LNCAP (cell line): ENCODE measurements at regions not wholly inside any gene's neighbourhood (a gene's known extent, or its start where the extent isn't known, plus 50 kb on each side); places are given as distances from the start of the nearest gene placed in this dataset.

Source experiments
- CTCF ChIP-seq: fragments of 450-650 bp; IDR thresholded peaks from 2 replicates; pipeline ENCODE4 v1.5.1; 2017; ENCODE audit warnings: mild to moderate bottlenecking

- no peak for TF ChIP-seq CTCF
Measured at GRCh38 chr10:53072144-53072543, 299.6 kb upstream of the MBL2 start.

GRCh38 chr10:53071505-53072125, 299.0 kb upstream of the MBL2 start:
- TF ChIP-seq CTCF: no peak

GRCh38 chr10:53069013-53069412, 296.4 kb upstream of the MBL2 start:
- TF ChIP-seq CTCF: no peak

- no peak for TF ChIP-seq CTCF
Measured at GRCh38 chr10:53064614-53065013, 292.0 kb upstream of the MBL2 start.

- TF ChIP-seq CTCF: no peak
Measured at GRCh38 chr10:53063805-53064204, 291.2 kb upstream of the MBL2 start.

- no peak for TF ChIP-seq CTCF
Measured at GRCh38 chr10:53052521-53053164, 280.1 kb upstream of the MBL2 start.

DNA sequence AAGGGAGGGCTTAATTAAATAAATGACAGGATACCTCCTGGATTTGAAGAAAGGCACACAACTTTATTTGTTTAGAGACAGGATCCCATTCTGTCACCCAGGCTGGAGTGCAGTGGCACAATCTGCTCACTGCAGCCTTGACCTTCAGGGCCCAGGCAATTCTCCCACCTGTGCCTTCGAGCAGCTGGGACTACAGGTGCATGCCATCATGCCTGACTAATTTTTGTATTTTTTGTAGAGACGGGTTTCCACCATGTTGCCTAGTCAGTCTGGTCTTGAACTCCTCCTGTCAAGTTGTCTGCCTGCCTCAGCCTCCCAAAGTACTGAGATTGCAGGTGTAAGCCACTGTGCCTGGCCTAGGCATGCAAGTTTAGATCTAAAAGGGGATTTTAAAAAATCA, 272.7 kb upstream of the MBL2 start:
- TF ChIP-seq CTCF: no peak
